Ishikawa (cell line): ENCODE measurements at regions not wholly inside any gene's neighbourhood (a gene's known extent, or its start where the extent isn't known, plus 50 kb on each side); places are given as distances from the start of the nearest gene placed in this dataset.

Experiments
- CEBPB ChIP-seq: IDR thresholded peaks from 2 replicates; pipeline ENCODE4 v1.6.1; 2012
- EGR1 ChIP-seq: IDR thresholded peaks from 2 replicates; pipeline ENCODE4 v1.6.1; 2012
- EP300 ChIP-seq: IDR thresholded peaks from 2 replicates; pipeline ENCODE4 v1.6.1; 2012; ENCODE audit warnings: borderline replicate concordance
- MAX ChIP-seq: IDR thresholded peaks from 2 replicates; pipeline ENCODE4 v1.6.1; 2012
- NFIC ChIP-seq: IDR thresholded peaks from 2 replicates; pipeline ENCODE4 v1.6.1; 2012
- RAD21 ChIP-seq: IDR thresholded peaks from 2 replicates; pipeline ENCODE4 v1.6.1; 2012; ENCODE audit warnings: low read depth
- REST ChIP-seq: IDR thresholded peaks from 2 replicates; pipeline ENCODE4 v1.6.1; 2012; ENCODE audit warnings: low read depth, mild to moderate bottlenecking
- TAF1 ChIP-seq: IDR thresholded peaks from 2 replicates; pipeline ENCODE4 v1.6.1; 2012; ENCODE audit warnings: low read depth, mild to moderate bottlenecking
- TCF12 ChIP-seq: IDR thresholded peaks from 2 replicates; pipeline ENCODE4 v1.6.1; 2012; ENCODE audit warnings: low read depth
- TEAD4 ChIP-seq: IDR thresholded peaks from 2 replicates; pipeline ENCODE4 v1.6.1; 2012
- USF1 ChIP-seq: IDR thresholded peaks from 2 replicates; pipeline ENCODE4 v1.6.1; 2012
- YY1 ChIP-seq: IDR thresholded peaks from 2 replicates; pipeline ENCODE4 v1.6.1; 2012; ENCODE audit warnings: low read depth
- ZBTB7A ChIP-seq: IDR thresholded peaks from 2 replicates; pipeline ENCODE4 v1.6.1; 2012; ENCODE audit warnings: low read depth

- TF ChIP-seq MAX = no peak
- no peak for TF ChIP-seq REST
- no peak for TF ChIP-seq TEAD4
- TF ChIP-seq TCF12 = no peak
- no peak for TF ChIP-seq USF1
- no peak for TF ChIP-seq CEBPB
- no peak for TF ChIP-seq TAF1
- no peak for TF ChIP-seq EGR1
- TF ChIP-seq RAD21 = no peak
- TF ChIP-seq NFIC = no peak
- TF ChIP-seq EP300 = no peak
- no peak for TF ChIP-seq ZBTB7A
- no peak for TF ChIP-seq YY1
These were observed 253.7 kb downstream of the GLRX3 start for GRCh38 chr10:130389906-130390305.
